Skeletal muscle cell (primary cell): ENCODE measurements at regions not wholly inside any gene's neighbourhood (a gene's known extent, or its start where the extent isn't known, plus 50 kb on each side); places are given as distances from the start of the nearest gene placed in this dataset.

Experiments used
- DNase-seq: peaks from one replicate; pipeline ENCODE4 v3.0.0-alpha.2; 2010; ENCODE audit warnings: low read depth
- H3K4me3 ChIP-seq: 2 replicates; pipeline ENCODE4 v1.5.1; 2011; ENCODE audit warnings: low read depth, mild to moderate bottlenecking, control low read depth, low read length, moderate library complexity

DNA sequence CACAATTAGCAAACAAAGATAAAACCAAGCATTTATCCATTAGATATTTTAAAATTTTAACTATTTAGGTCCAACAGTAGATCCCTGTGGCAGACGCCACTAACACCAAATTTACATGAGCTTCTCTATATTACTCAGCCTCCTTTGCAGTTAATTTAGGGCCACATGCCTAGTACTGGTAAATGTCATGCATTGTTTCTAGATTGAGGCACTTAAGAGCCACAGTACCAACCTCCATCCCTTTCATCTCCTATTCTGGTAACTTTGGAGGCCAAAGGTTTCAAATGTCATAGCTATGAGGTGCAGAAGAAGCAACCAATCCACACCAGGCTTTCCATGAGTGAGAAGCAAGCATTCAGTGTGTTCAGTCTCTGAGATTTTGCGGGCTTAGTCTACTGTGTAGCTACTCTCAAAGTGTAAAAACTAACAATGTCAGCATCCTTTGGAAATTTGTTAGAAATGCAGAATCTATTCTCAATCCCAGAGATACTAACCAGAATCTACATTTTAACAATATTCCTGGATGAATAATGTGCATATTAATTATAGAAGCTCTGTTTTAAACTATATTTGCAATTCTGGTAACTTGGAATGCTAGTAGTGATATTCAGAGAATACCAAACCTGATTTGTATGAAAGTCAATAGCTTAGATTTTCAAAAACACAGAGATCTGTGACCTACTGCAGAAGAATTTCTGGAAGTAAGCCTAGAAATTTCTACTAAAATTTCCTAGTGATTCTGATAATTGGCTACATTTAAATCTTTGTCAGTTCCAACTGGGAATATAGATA lies 206.3 kb upstream of the CD96 start:
- no peak for DNase-seq
- H3K4me3 ChIP-seq, result no peak overlapping the region

DNA sequence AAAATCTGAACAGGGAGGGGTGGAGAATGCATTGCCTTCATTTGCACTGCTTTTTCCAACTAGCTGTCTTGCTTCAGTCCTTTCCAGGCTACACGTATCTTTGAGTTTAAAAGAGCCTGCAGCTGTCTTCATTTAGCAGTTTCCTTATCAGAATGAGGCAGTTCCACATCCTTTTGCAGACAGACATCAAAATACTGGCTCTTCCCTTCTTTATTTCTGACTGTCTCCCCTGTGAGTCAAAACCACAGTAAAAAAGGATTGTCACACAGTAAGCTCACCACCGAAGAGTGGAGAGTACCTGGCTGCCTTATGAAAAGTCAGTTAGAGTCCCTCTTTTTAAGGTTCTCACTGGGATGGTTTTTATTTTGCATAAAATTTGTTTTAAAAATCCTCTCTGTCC lies 205.5 kb upstream of the CD96 start:
- H3K4me3 ChIP-seq, result no peak overlapping the region
- DNase-seq, result no peak

DNA sequence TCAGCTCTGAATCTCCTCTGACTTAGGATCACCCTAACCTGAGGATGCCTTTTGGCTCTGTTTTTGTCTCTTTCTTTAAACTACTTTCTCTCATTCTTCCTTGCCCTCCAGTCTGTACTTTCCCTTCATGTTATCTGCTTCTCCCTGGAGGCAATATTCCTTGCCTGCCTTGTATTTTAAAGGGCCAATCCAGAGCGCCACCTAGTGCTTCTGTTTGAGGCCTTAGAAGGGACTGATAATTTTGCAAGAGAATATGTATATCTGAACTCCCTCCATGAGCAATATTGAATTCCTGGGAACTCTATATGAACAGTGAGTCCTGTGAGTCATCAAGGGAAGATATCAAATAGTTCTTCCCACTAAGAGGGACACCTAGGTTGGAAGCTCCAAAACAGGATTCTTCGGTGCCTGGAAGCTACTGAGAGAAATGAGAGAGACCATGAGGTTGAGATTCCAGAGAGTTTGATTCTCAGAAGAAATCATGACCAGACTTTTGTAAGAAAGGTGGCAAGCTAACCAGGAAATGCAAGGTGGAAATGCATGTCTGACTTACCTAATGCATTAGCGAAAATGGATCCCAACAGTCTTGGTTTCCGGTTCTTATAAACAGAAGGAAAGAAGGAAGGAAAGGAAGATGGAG lies 203.8 kb upstream of the CD96 start:
- DNase-seq, result peak; percentile 55
- H3K4me3 ChIP-seq, result no peak overlapping the region

DNA sequence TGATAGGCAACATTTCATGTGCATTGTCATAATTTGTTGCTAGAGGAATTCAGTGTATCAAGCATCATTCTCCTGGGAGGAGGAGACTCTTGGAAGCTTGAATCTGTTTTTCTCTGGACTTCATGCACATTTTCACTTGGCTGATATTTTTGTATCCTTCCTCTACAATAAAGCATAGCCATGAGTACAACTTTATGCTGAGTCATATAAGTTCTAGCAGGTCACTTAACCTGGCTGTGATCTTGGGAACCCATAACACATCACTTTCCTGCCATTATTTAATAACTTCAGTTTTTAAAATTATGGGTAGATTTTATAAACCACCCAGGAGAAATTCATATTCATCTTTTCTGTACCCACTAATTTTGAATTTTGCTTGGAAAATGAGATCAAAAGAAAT lies 203.0 kb upstream of the CD96 start:
- DNase-seq, result no peak
- no peak overlapping the region for H3K4me3 ChIP-seq

DNA sequence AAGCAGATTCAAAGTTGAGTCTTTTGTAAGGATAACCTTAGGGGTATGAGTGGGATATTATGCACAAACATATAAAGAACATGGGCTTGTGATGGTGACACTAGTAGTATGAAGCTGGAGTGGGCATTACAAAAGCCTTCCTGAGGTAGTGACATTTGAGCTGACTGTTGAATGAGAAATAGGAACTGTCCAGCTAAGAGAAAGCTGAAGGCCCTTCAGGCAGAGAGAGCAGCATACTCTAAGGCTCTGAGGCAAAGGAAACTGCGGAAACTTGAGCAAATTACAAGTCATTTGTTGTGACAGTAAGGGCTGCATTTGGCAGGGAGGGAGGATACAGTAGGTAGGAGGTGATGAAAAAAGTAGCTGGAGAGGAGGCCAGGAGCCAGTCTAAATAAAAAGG lies 190.7 kb upstream of the CD96 start:
- no peak overlapping the region for H3K4me3 ChIP-seq
- no peak for DNase-seq

DNA sequence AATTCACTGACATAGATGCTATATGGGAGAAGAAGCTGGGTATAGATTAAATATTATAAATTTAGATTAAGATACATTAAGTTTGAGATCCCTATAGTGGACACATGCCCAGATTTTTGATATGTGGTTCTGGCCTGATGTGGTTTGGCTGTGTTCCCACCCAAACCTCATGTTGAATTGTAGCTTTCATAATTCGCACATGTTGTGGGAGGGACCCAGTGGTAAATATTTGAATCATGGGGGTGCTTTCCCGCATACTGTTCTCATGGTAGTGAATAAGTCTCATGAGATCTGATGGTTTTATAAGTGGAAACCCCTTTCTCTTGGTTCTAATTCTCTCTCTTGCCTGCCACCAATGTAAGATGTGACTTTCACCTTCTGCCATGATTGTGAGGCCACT lies 189.4 kb upstream of the CD96 start:
- H3K4me3 ChIP-seq, result no peak overlapping the region
- no peak for DNase-seq

DNA sequence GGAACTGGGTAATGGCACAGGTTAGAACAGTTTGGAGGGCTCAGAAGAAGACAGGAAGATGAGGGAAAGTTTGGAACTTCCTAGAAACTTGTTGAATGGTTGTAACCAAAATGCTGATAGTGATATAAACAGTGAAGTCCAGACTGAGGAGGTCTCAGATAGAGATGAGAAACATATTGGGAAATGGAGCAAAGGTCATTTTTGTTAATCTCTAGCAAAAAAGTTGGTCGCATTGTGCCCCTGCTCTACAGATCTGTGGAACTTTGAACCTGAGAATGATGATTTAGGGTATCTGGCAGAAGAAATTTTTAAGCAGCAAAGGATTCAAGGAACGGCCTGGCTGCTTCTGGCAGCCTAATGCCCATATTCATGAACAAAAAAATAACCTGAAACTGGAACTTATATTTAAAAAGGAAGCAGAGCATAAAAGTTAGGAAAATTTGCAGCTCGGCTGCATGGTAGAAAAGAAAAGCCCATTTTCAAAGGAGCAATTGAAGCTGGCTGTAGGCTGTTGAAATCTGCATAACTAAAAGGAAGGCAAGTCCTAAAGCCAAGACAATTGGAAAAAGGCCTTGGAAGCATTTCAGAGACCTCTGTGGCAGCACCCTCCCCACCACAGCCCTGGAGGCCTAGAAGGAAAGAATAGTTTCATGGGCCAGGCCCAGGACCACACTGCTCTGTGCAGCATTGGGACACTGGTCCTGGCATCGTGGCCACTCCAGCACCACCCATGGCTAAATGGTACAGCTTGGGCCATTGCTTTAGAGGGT lies 182.6 kb upstream of the CD96 start:
- no peak for DNase-seq
- no peak overlapping the region for H3K4me3 ChIP-seq

DNA sequence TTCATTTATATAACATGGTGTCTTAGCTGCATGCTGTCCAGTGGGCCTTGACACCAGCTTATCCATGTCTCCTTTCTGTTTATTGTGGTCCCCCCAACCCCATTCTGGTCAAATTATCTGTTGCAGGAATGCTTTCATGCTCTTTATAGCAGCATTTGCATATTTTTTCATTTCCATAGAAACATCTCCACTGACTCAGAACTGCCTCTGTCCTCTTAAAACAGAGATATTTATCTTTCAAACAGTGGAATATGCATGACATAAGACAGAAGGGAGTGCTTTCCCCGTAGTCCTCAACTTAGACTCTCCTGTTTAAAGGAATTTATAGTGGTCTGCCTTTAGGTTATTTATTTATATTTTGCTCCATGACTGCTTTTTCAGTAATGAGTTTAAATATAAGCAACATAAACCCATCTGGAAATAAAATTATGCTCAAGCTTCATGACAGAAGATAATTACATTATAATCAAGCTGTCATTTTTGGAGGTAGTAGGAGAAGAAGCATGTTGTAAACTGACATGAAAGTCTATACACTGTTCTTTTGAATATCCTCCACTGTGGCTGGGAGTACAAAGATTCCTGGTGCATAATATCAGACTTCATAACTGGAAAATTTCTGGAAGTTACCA lies 179.5 kb upstream of the CD96 start:
- DNase-seq, result no peak
- H3K4me3 ChIP-seq, result no peak overlapping the region

DNA sequence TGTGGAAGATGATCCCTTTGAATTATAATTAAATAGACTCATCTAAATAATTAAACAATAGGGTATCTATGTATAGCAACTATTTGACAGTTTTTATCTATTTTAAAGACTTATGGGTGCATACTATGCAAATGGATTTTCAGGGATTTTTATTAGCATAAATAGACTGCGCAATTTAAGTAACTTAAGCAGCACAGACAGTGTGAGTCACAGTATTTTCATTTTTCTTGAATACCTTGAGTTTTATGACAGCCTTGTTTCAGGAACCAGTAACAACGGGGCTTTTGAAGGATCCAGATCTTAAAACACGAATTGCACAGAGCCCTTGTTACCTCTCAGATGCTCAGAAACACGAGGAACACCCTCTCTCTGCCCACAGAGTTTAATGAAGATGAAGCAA lies 175.5 kb upstream of the CD96 start:
- H3K4me3 ChIP-seq, result no peak overlapping the region
- DNase-seq, result no peak

DNA sequence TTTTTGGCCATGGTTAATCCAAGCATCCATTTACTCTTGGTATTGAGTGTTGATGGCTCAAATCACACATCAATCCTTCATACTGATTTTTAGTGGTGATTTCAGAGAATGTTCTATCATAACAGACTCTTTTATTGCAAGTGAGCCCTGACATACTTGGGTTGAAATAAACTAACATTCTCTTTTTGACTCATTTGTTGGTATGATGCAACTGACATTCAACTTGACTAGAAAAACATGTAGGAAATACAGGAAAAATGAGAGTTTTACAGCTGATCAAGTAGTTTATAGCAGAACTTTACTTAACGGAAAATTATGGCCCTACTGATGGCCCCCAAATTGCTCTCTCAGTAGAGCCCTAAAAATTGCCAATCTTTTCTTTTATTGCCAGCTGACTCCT lies 173.9 kb upstream of the CD96 start:
- peak; percentile 21 for DNase-seq
- H3K4me3 ChIP-seq, result no peak overlapping the region

DNA sequence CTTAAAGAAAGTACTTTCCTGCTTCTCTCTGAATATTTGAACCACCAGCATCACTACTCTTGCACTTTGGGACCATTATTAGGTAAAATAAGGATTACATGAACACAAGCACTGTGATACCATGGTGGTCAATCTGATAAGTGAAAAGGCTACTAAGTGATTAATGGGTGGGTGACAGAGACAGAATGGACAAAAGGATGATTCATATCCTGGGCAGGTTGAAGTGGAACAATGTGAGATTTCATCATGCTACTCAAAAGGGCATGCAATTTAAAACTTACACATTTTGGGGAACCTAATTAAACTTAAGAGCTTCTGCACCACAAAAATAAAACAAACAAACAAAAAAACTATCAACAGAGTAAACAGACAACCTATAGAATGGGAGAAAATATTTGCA lies 172.0 kb upstream of the CD96 start:
- no peak for DNase-seq
- H3K4me3 ChIP-seq, result no peak overlapping the region

DNA sequence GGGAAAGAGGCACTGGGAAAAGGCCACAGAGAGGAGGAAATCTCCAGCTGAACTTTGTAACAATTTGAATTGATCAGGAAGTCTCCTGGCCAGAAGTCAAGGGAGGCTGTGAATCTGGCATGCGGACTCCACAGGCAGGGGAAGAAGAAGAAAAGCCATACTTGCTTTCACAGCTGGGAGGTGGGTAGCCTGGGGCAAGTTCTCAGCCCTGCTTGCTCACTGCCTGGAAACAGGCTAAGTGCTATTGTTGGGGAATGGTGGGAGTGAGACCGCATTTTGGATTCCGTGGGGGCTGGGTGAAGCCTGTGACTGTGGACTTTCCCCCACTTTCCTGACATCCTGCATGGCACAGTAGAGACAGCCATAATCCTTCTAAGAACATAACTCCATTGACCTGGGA lies 168.8 kb upstream of the CD96 start:
- H3K4me3 ChIP-seq, result no peak overlapping the region
- DNase-seq, result no peak

DNA sequence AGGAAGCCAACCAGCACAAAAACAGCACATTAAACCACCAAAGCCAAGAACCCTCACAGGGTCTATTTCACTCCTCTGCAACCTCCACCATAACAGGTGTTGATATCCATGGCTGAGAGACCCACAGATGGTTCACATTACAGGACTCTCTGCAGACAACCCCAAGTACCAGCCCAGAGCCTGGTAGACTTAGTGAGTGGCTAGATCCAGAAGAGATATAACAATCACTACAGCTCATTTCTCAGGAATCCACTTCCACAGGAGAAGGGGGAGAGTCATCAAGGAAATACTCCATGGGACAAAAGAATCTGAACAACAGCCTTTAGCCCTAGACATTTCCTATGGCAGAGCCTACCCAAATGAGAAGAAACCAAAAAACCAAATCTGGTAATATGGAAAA lies 168.1 kb upstream of the CD96 start:
- no peak for DNase-seq
- H3K4me3 ChIP-seq, result no peak overlapping the region

DNA sequence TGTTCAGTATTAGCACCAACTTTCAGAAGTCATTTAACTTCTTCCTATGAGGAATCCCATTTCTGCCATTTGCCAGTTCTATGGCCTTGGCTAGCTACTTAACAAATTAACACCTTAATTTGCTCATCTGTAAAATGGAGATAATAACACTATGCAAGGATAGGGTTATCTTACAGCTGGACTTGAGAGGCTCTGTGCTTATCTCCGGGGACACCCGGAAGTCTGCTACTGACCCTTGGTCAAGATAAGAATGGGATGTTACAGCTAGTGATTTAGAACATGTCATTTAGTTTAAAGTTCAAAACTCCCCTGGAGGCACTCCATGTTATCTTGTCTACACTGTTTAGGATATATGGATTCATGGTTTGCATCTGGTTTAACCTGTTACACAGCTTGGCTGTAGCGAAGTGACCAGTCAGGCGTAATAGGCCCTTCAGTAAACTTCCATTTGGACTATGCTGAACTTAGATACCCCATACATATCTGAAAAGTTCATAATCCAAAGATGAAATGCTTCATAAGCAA lies 156.0 kb upstream of the CD96 start:
- no peak for DNase-seq
- H3K4me3 ChIP-seq, result no peak overlapping the region

DNA sequence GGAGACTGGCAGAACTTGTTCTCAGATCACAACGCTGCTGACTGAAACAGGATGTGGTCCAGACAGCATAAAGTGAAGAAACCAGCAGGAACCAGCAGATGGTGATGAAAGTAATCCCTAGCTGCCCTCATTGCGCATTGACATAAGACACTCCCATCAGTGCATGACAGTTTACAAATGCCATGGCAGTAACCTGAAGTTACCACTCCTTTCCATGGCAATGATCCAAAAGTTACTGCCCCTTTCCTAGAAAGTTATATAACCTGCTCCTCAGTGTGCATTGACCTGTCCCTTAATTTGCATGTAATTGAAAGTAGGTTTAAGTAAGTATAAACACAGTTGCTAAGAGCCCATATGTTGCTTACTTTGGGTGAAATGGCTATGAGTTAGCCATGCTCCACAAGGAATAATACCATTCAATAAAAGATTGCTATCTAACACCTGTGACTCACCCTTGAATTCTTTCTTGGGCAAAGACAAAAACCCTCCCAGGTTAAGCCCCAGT lies 149.1 kb upstream of the CD96 start:
- H3K4me3 ChIP-seq, result no peak overlapping the region
- no peak for DNase-seq

DNA sequence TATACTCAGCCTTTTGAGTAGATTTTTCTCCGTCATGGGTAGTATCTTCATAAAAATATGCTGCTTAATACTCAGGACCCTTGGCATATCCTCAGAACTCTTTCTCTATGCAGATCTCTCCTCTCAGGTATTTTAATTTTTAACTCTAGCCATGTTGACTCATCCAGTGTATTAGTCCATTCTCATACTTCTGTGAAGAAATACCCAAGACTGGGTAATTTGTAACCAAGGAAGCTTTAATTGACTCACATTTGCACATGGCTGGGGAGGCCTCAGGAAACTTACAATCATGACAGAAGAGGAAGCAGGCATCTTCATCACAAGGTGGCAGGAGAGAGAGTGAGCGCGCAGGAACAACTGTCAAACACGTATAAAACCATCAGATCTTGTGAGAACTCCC lies 129.3 kb upstream of the CD96 start:
- no peak overlapping the region for H3K4me3 ChIP-seq

DNA sequence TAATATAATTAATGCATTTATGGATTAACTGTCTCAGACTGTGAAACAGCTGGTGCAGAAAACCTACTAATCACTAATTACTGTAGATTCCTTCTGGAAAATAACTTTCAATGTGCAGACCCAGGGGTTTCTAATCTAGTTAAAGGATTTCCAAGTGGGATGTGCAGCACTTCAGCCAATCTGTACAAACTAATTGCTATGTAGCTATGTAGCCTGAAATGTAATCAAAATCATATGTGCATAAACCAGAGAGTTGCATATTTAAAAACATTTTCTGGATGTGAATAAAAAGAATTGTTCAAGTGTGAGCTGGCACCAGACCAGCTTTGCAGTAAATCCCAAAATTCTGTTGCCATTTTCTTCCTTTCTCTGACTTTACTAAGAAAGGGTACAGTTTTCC lies 127.5 kb upstream of the CD96 start:
- H3K4me3 ChIP-seq, result no peak overlapping the region
- DNase-seq, result no peak

More for the DNA sequence above, 129.3 kb upstream of the CD96 start:
- DNase-seq, result no peak

DNA sequence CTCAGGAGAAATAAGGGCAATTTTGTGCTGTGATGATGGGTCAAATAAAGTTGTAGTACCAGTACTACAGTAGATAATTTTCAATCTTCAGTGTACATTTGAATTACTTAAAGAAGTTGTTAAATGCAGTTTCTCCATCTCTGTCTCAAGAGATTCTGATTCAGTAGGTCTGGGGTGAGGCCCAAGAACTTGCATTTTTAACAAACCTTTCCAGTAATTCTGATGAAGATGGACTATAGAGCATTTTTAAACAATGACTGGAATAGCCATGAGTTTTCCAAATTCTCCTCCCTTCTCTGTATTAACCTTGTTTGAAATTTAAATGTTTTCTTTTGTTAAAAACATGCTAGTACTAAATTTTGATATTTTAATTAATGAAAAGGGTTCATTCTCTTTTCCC lies 127.0 kb upstream of the CD96 start:
- no peak for DNase-seq
- no peak overlapping the region for H3K4me3 ChIP-seq

DNA sequence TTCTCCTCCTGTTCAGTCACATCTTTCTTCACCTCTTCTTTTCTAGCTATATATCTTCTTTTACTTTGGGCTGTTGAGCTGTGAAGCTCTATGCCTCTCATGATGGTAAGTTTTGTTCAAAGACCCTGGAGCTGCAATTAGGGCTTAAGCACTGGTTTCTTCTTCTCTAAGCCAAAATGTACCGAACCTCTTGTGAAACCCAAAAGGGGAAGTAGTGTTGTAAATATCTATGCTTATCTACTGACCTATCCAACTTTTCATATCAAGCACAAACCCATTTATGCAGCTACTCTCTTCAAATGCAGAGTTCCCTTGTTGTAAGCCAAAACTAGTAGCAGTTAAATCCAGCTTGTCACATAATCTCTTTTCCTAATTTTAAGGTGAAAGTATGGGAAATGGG lies 123.6 kb upstream of the CD96 start:
- H3K4me3 ChIP-seq, result no peak overlapping the region
- no peak for DNase-seq

DNA sequence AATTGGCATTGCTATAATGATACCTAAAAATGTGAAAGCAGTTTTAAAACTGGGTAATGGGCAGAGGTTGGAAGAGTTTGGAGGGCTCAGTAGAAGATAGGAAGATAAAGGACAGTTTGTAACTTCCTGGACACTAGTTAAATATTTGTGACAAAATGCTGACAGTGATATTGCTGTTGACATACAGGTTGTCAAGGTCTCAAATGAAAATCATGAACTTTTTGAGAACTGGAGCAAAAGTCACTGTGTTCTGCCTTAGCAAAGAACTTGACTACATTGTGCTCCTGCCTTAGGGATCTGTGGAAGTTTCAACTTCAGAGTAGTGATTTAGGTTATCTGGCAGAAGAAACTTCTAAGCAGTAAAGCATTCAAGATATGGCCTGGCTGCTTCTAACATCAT lies 113.7 kb upstream of the CD96 start:
- no peak overlapping the region for H3K4me3 ChIP-seq
- no peak for DNase-seq
